A673 (cell line): ENCODE measurements at regions not wholly inside any gene's neighbourhood (a gene's known extent, or its start where the extent isn't known, plus 50 kb on each side); places are given as distances from the start of the nearest gene placed in this dataset.

Source experiments
- BruUV-seq: library from RNA; stranded (reverse); fragments of 400-500 nt; replicated peaks from 2 replicates; lab custom pipeline; 2021; lab: Mats Ljungman, UMichigan
- CTCF ChIA-PET: fragments of 300-600 bp; sonication (Branson Sonifier 250); formaldehyde crosslinking; loops from one replicate; lab custom pipeline; 2022; ENCODE audit warnings: antibody characterized with exemption; lab: Charles Lee
- POLR2A ChIA-PET: fragments of 300-600 bp; sonication (Branson Sonifier 250); formaldehyde crosslinking; loops from one replicate; lab custom pipeline; 2022; ENCODE audit warnings: antibody characterized with exemption; ENCODE audit not compliant: low non-redundant PET; lab: Charles Lee
- DNase-seq: peaks from one replicate; pipeline ENCODE4 v3.0.0-alpha.2; 2015; ENCODE audit warnings: low spot score
- H3K27ac ChIP-seq: fragments of 200-600 bp; sonication (generic); 2 replicates; pipeline ENCODE4 v1.5.1; 2016; ENCODE audit warnings: mixed run types, low read depth, mild to moderate bottlenecking, mixed read lengths, antibody characterized with exemption, low read length; ENCODE audit not compliant: poor library complexity, severe bottlenecking
- H3K27me3 ChIP-seq: fragments of 200-600 bp; sonication (generic); replicated peaks from 2 replicates; pipeline ENCODE4 v1.6.1; 2017; ENCODE audit warnings: mixed run types, low read depth, mild to moderate bottlenecking, mixed read lengths, antibody characterized with exemption, low read length; ENCODE audit not compliant: insufficient read depth, poor library complexity
- H3K36me3 ChIP-seq: fragments of 200-600 bp; sonication (generic); 2 replicates; pipeline ENCODE4 v1.6.1; 2016; ENCODE audit warnings: mixed run types, mild to moderate bottlenecking, mixed read lengths, antibody characterized with exemption, low read length; ENCODE audit not compliant: insufficient read depth, poor library complexity, severe bottlenecking
- H3K4me1 ChIP-seq: fragments of 200-600 bp; sonication (generic); 2 replicates; pipeline ENCODE4 v1.6.1; 2017; ENCODE audit warnings: mixed run types, mild to moderate bottlenecking, mixed read lengths, antibody characterized with exemption, low read length; ENCODE audit not compliant: insufficient read depth, poor library complexity, severe bottlenecking
- H3K4me3 ChIP-seq: fragments of 200-600 bp; sonication (generic); 2 replicates; pipeline ENCODE4 v1.5.1; 2016; ENCODE audit warnings: low read depth, mixed run types, mild to moderate bottlenecking, mixed read lengths, low read length; ENCODE audit not compliant: poor library complexity, severe bottlenecking
- H3K9me3 ChIP-seq: fragments of 200-600 bp; sonication (generic); 2 replicates; pipeline ENCODE4 v1.6.1; 2016; ENCODE audit warnings: mixed run types, low read depth, mild to moderate bottlenecking, mixed read lengths, antibody characterized with exemption, low read length; ENCODE audit not compliant: poor library complexity, severe bottlenecking
- CTCF ChIP-seq: fragments of 300-800, 200-600 bp; sonication (generic); conservative IDR thresholded peaks from 2 replicates; pipeline ENCODE4 v1.5.1; 2017; ENCODE audit warnings: low read depth, mild to moderate bottlenecking, antibody characterized with exemption, low read length, moderate library complexity, mixed read lengths
- EZH2 ChIP-seq: fragments of 200-600 bp; sonication (generic); IDR thresholded peaks from 2 replicates; pipeline ENCODE4 v1.6.1; 2017; ENCODE audit warnings: borderline replicate concordance, low read depth, mild to moderate bottlenecking, mixed read lengths, antibody characterized with exemption, low read length; ENCODE audit not compliant: poor library complexity, severe bottlenecking
- intact Hi-C: fragments of 100-400 bp; cut with micrococcal nuclease; formaldehyde crosslinking; loops from one replicate; pipeline ENCODE4 v1.10.0; 2022; ENCODE audit not compliant: unreplicated experiment

- Histone ChIP-seq H3K9me3 (no peaks in the 10 kb centered on the region), H3K27ac (no peak overlapping the region), H3K4me3 (no peak overlapping the region), H3K4me1 (peaks cover 10% of the 10 kb centered on the region), H3K36me3 (no peaks in the 10 kb centered on the region), H3K27me3 (no peaks in the 10 kb centered on the region)
- no peak for DNase-seq
- TF ChIP-seq CTCF (no peak), EZH2 (no peak)
- ChIA-PET CTCF (no interaction called here), POLR2A (no interaction called here)
- intact Hi-C loops: no loop called here
- no TSS peak for BruUV-seq
These were observed 437.6 kb downstream of the RERGL start for GRCh38 chr12:17652436-17652835.

GRCh38 chr12:17642340-17642650 is 447.7 kb downstream of the RERGL start:
- TF ChIP-seq CTCF (no peak; the same call in 1 of the 2 replicates), EZH2 (no peak)
- peak overlapping the region; percentile 7 for H3K27ac ChIP-seq
- intact Hi-C loops: loop anchor here (5.0 to 10.0 kb wide), 4 partner anchors 270 to 1257 kb away; no protein-coding TSS in a partner anchor
- H3K36me3 ChIP-seq: no peaks in the 10 kb centered on the region
- peak overlapping the region; percentile 26 for H3K4me3 ChIP-seq
- H3K27me3 ChIP-seq: no peaks in the 10 kb centered on the region
- peaks cover 14% of the 10 kb centered on the region for H3K4me1 ChIP-seq
- no TSS peak for BruUV-seq
- DNase-seq: no peak
- ChIA-PET POLR2A (no interaction called here), CTCF (interaction anchor here (1.0 kb wide), 1 partner anchor 88 kb away, joined by 3 read pairs; no protein-coding TSS in a partner anchor)
- H3K9me3 ChIP-seq: no peaks in the 10 kb centered on the region

GRCh38 chr12:17640615-17641014 is 449.4 kb downstream of the RERGL start:
- ChIA-PET CTCF (no interaction called here), POLR2A (interaction anchor here (0.6 kb wide), 1 partner anchor 269 kb away, joined by 3 read pairs; no protein-coding TSS in a partner anchor)
- TF ChIP-seq EZH2 (no peak), CTCF (no peak)
- no TSS peak for BruUV-seq
- intact Hi-C loops: loop anchor here (5.0 to 10.0 kb wide), 4 partner anchors 268 to 1256 kb away; no protein-coding TSS in a partner anchor
- Histone ChIP-seq H3K4me1 (peaks cover 14% of the 10 kb centered on the region), H3K27ac (no peak overlapping the region), H3K27me3 (no peaks in the 10 kb centered on the region), H3K36me3 (no peaks in the 10 kb centered on the region), H3K9me3 (no peaks in the 10 kb centered on the region), H3K4me3 (no peak overlapping the region)
- no peak for DNase-seq
